HEK293 (cell line): ENCODE measurements at regions not wholly inside any gene's neighbourhood (a gene's known extent, or its start where the extent isn't known, plus 50 kb on each side); places are given as distances from the start of the nearest gene placed in this dataset.

ENCODE experiments used
- CTCF ChIA-PET: fragments of 350-600 bp; formaldehyde crosslinking; extraction: SDS; loops from one replicate; lab custom pipeline; 2021; ENCODE audit warnings: antibody characterized with exemption; lab: Yijun Ruan, JAX
- POLR2A ChIA-PET: fragments of 300-600 bp; formaldehyde crosslinking; extraction: SDS; loops from one replicate; lab custom pipeline; 2020; ENCODE audit warnings: antibody characterized with exemption, inconsistent platforms; lab: Yijun Ruan, JAX
- H3K27ac ChIP-seq: fragments of 200-500 bp; sonication (Bioruptor generic); 2 replicates; pipeline ENCODE4 v1.5.1; 2014; ENCODE audit warnings: low read depth, low read length, control low read depth, inconsistent platforms; ENCODE audit errors: extremely low read depth
- H3K36me3 ChIP-seq, 2 experiments: fragments of 200-500 bp in 1 of 2; sonication (Bioruptor generic) in 1 of 2; 1 replicate in 1 of 2; 2 replicates in 1 of 2; pipeline ENCODE4 v1.5.1; 2014 to 2017; ENCODE audit warnings: inconsistent platforms in 2 of 2, low read length in 2 of 2; ENCODE audit not compliant: control insufficient read depth in 2 of 2, insufficient read depth in 1 of 2
- H3K4me1 ChIP-seq: fragments of 200-500 bp; sonication (Bioruptor generic); 2 replicates; pipeline ENCODE4 v1.5.1; 2014; ENCODE audit warnings: mild to moderate bottlenecking, low read length, inconsistent platforms; ENCODE audit not compliant: control insufficient read depth, insufficient read depth
- H3K4me3 ChIP-seq: 2 replicates; pipeline ENCODE4 v1.5.1; 2011; ENCODE audit warnings: low read depth, mild to moderate bottlenecking, control low read depth, low read length, moderate library complexity
- H3K9me3 ChIP-seq: fragments of 200-500 bp; sonication (Bioruptor generic); 2 replicates; pipeline ENCODE4 v1.5.1; 2014; ENCODE audit warnings: low read depth, low read length, inconsistent platforms; ENCODE audit not compliant: control insufficient read depth, insufficient read depth
- CTCF ChIP-seq: fragments of 450-650 bp; formaldehyde crosslinking; IDR thresholded peaks from 2 replicates; pipeline ENCODE4 v1.5.1; 2016; ENCODE audit warnings: missing biosample characterization, missing genetic modification characterization
- HOXC10 ChIP-seq: sonication (generic); formaldehyde crosslinking; IDR thresholded peaks from 2 replicates; pipeline ENCODE4 v1.8.1; 2023; ENCODE audit warnings: mild to moderate bottlenecking, missing genetic modification reagents
- KLF1 ChIP-seq: fragments of 450-650 bp; formaldehyde crosslinking; IDR thresholded peaks from 2 replicates; pipeline ENCODE4 v1.5.1; 2016; ENCODE audit warnings: missing biosample characterization, missing genetic modification characterization
- KLF8 ChIP-seq: fragments of 450-650 bp; formaldehyde crosslinking; IDR thresholded peaks from 2 replicates; pipeline ENCODE4 v1.5.1; 2016; ENCODE audit warnings: missing biosample characterization, missing genetic modification characterization
- MEIS1 ChIP-seq: sonication (generic); formaldehyde crosslinking; IDR thresholded peaks from 2 replicates; pipeline ENCODE4 v1.8.1; 2022; ENCODE audit warnings: missing genetic modification reagents, mild to moderate bottlenecking, borderline replicate concordance
- RBAK ChIP-seq: fragments of 450-650 bp; formaldehyde crosslinking; IDR thresholded peaks from 2 replicates; pipeline ENCODE4 v1.5.1; 2016; ENCODE audit warnings: missing biosample characterization, missing genetic modification characterization
- ZBTB17 ChIP-seq: fragments of 450-650 bp; formaldehyde crosslinking; IDR thresholded peaks from 2 replicates; pipeline ENCODE4 v1.5.1; 2016; ENCODE audit warnings: missing biosample characterization, missing genetic modification characterization
- ZNF112 ChIP-seq: fragments of 450-650 bp; formaldehyde crosslinking; IDR thresholded peaks from 2 replicates; pipeline ENCODE4 v1.5.0; 2017; ENCODE audit warnings: missing biosample characterization, missing genetic modification characterization
- ZNF114 ChIP-seq: fragments of 450-650 bp; formaldehyde crosslinking; IDR thresholded peaks from 2 replicates; pipeline ENCODE4 v1.5.0; 2017; ENCODE audit warnings: missing biosample characterization, missing genetic modification characterization
- ZNF121 ChIP-seq: fragments of 450-650 bp; formaldehyde crosslinking; IDR thresholded peaks from 2 replicates; pipeline ENCODE4 v1.5.1; 2016; ENCODE audit warnings: missing biosample characterization, missing genetic modification characterization
- ZNF184 ChIP-seq: fragments of 450-650 bp; IDR thresholded peaks from 2 replicates; pipeline ENCODE4 v1.5.1; 2018; ENCODE audit warnings: missing biosample characterization, mild to moderate bottlenecking, missing genetic modification characterization
- ZNF292 ChIP-seq: fragments of 450-650 bp; formaldehyde crosslinking; IDR thresholded peaks from 2 replicates; pipeline ENCODE4 v1.5.1; 2016; ENCODE audit warnings: low read depth, missing biosample characterization, missing genetic modification characterization, borderline replicate concordance
- ZNF404 ChIP-seq: fragments of 450-650 bp; formaldehyde crosslinking; IDR thresholded peaks from 2 replicates; pipeline ENCODE4 v1.5.1; 2017; ENCODE audit warnings: missing biosample characterization, missing genetic modification characterization
- ZNF426 ChIP-seq: fragments of 450-650 bp; formaldehyde crosslinking; IDR thresholded peaks from 2 replicates; pipeline ENCODE4 v1.5.1; 2017; ENCODE audit warnings: missing biosample characterization, missing genetic modification characterization, mild to moderate bottlenecking, inconsistent platforms, moderate library complexity
- ZNF488 ChIP-seq: fragments of 450-650 bp; formaldehyde crosslinking; IDR thresholded peaks from 2 replicates; pipeline ENCODE4 v1.5.1; 2016; ENCODE audit warnings: missing biosample characterization, missing genetic modification characterization
- ZNF530 ChIP-seq: fragments of 450-650 bp; formaldehyde crosslinking; IDR thresholded peaks from 2 replicates; pipeline ENCODE4 v1.5.1; 2016; ENCODE audit warnings: low read depth, missing biosample characterization, missing genetic modification characterization
- ZNF558 ChIP-seq: fragments of 450-650 bp; formaldehyde crosslinking; IDR thresholded peaks from 2 replicates; pipeline ENCODE4 v1.5.1; 2016; ENCODE audit warnings: missing biosample characterization, missing genetic modification characterization
- ZNF596 ChIP-seq: fragments of 450-650 bp; IDR thresholded peaks from 2 replicates; pipeline ENCODE4 v1.5.0; 2018; ENCODE audit warnings: missing biosample characterization, mild to moderate bottlenecking, missing genetic modification characterization, moderate library complexity
- ZNF670 ChIP-seq: fragments of 450-650 bp; formaldehyde crosslinking; IDR thresholded peaks from 2 replicates; pipeline ENCODE4 v1.5.1; 2016; ENCODE audit warnings: missing biosample characterization, missing genetic modification characterization, low read depth
- ZNF701 ChIP-seq: fragments of 450-650 bp; formaldehyde crosslinking; IDR thresholded peaks from 2 replicates; pipeline ENCODE4 v1.5.1; 2016; ENCODE audit warnings: missing biosample characterization, missing genetic modification characterization
- ZNF747 ChIP-seq: fragments of 450-650 bp; formaldehyde crosslinking; IDR thresholded peaks from 2 replicates; pipeline ENCODE4 v1.5.1; 2016; ENCODE audit warnings: missing biosample characterization, missing genetic modification characterization
- ZNF76 ChIP-seq: fragments of 450-650 bp; formaldehyde crosslinking; IDR thresholded peaks from 2 replicates; pipeline ENCODE4; 2016; ENCODE audit warnings: low read depth, missing biosample characterization, missing genetic modification characterization, borderline replicate concordance
- TF ChIP-seq, protein P1 (sequence below): fragments of 450-650 bp; formaldehyde crosslinking; IDR thresholded peaks from 2 replicates; pipeline ENCODE4 v1.5.1; 2016; ENCODE audit warnings: missing biosample characterization, missing genetic modification characterization
- TF ChIP-seq, protein P2 (sequence below): fragments of 450-650 bp; formaldehyde crosslinking; IDR thresholded peaks from 2 replicates; pipeline ENCODE4 v1.5.1; 2016; ENCODE audit warnings: missing biosample characterization, missing genetic modification characterization

DNA sequence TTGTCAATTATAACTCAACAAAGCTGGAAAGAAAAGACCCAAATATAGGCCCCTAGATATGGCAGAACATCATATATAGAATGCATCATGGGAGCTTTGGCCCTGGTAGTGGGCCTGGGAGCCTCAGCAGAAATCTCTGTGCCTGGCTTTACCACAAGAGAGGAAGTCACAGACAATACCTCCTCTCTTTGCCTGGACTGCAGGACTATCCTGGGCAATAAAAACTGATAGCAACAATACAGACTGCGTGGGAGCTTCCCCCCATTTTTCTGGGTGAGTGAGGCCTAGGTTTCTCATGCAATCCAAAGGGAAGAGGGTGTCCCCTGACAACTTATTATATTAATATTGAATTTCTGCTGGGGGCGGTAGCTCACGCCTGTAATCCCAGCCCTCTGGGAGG, 64.0 kb upstream of the NFKB1 start:
- Histone ChIP-seq H3K9me3 (no peaks in the 10 kb centered on the region), H3K4me3 (no peak overlapping the region), H3K27ac (no peak overlapping the region), H3K36me3 (no peaks in the 10 kb centered on the region), H3K4me1 (no peaks in the 10 kb centered on the region; the same call in 1 of the 2 replicates)
- POLR2A ChIA-PET = no interaction called here
- CTCF ChIA-PET = interaction anchor here (1.3 kb wide), 1 partner anchor 17 kb away, joined by 3 read pairs; no protein-coding TSS in a partner anchor
- TF ChIP-seq ZNF121 (tag by site-specific recombination) = no peak
- TF ChIP-seq ZNF701 (tag by site-specific recombination) = no peak
- TF ChIP-seq ZNF112 = no peak
- TF ChIP-seq KLF1 (tag by site-specific recombination) = no peak
- TF ChIP-seq, protein P1, sequence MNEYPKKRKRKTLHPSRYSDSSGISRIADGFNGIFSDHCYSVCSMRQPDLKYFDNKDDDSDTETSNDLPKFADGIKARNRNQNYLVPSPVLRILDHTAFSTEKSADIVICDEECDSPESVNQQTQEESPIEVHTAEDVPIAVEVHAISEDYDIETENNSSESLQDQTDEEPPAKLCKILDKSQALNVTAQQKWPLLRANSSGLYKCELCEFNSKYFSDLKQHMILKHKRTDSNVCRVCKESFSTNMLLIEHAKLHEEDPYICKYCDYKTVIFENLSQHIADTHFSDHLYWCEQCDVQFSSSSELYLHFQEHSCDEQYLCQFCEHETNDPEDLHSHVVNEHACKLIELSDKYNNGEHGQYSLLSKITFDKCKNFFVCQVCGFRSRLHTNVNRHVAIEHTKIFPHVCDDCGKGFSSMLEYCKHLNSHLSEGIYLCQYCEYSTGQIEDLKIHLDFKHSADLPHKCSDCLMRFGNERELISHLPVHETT (tag by site-specific recombination) = no peak
- TF ChIP-seq CTCF (tag by site-specific recombination) = no peak
- TF ChIP-seq, protein P2, sequence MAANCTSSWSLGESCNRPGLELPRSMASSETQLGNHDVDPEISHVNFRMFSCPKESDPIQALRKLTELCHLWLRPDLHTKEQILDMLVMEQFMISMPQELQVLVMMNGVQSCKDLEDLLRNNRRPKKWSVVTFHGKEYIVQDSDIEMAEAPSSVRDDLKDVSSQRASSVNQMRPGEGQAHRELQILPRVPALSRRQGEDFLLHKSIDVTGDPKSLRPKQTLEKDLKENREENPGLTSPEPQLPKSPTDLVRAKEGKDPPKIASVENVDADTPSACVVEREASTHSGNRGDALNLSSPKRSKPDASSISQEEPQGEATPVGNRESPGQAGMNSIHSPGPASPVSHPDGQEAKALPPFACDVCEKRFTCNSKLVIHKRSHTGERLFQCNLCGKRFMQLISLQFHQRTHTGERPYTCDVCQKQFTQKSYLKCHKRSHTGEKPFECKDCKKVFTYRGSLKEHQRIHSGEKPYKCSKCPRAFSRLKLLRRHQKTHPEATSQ = no peak
- TF ChIP-seq HOXC10 (CRISPR knock-in tag) = no peak
- no peak for TF ChIP-seq ZNF292 (tag by site-specific recombination)
- no peak for TF ChIP-seq ZNF747 (tag by site-specific recombination)
- no peak for TF ChIP-seq ZNF488 (tag by site-specific recombination)
- TF ChIP-seq ZNF530 (tag by site-specific recombination) = no peak

GRCh38 chr4:102438396-102439235, 62.5 kb upstream of the NFKB1 start:
- CTCF ChIA-PET = interaction anchor here (0.5 to 0.8 kb wide), 3 partner anchors 175 to 571 kb away, joined by 3 to 4 read pairs (median 3); no protein-coding TSS in a partner anchor
- no peaks in the 10 kb centered on the region for H3K9me3 ChIP-seq
- no peak overlapping the region for H3K4me3 ChIP-seq
- no peak overlapping the region for H3K27ac ChIP-seq
- H3K36me3 ChIP-seq = no peaks in the 10 kb centered on the region
- H3K4me1 ChIP-seq = no peaks in the 10 kb centered on the region; the same call in 1 of the 2 replicates
- POLR2A ChIA-PET = interaction anchor here (0.6 to 0.7 kb wide), 2 partner anchors 605 to 614 kb away, joined by 3 read pairs; no protein-coding TSS in a partner anchor
- TF ChIP-seq ZNF596 (tag by site-specific recombination) (no peak), RBAK (tag by site-specific recombination) (no peak), ZNF114 (tag by site-specific recombination) (no peak), ZNF184 (tag by site-specific recombination) (no peak), ZBTB17 (tag by site-specific recombination) (no peak), ZNF426 (no peak), ZNF404 (no peak), ZNF530 (tag by site-specific recombination) (no peak), KLF8 (tag by site-specific recombination) (no peak), ZNF558 (no peak), ZNF670 (tag by site-specific recombination) (no peak), MEIS1 (no peak), ZNF76 (tag by site-specific recombination) (no peak)
